Testis (tissue), 2 donors: ENCODE measurements at regions not wholly inside any gene's neighbourhood (a gene's known extent, or its start where the extent isn't known, plus 50 kb on each side); places are given as distances from the start of the nearest gene placed in this dataset.

Experiments used
- DNase-seq: peaks from one replicate; pipeline ENCODE4 v3.0.0-alpha.2; 2019
- H3K27ac ChIP-seq, 2 donors: fragments of 200-600 bp; sonication (generic); one replicate each; pipeline ENCODE4 v1.5.1; 2019
- H3K27me3 ChIP-seq: fragments of 200-600 bp; sonication (generic); one replicate; pipeline ENCODE4 v1.5.1; 2019
- H3K36me3 ChIP-seq: fragments of 200-600 bp; sonication (generic); one replicate; pipeline ENCODE4 v1.5.1; 2017; ENCODE audit warnings: low read depth; ENCODE audit errors: missing control alignments
- H3K4me1 ChIP-seq: fragments of 200-600 bp; sonication (generic); one replicate; pipeline ENCODE4 v1.5.1; 2019
- H3K4me3 ChIP-seq, 2 donors: fragments of 200-600 bp; sonication (generic); one replicate each; pipeline ENCODE4 v1.5.1; 2017 to 2019
- H3K9me3 ChIP-seq: fragments of 200-600 bp; sonication (generic); one replicate; pipeline ENCODE4 v1.5.1; 2017
- POLR2A ChIP-seq: fragments of 450-650 bp; IDR thresholded peaks from one replicate; pipeline ENCODE4 v1.6.1; 2017; ENCODE audit warnings: antibody characterized with exemption, mild to moderate bottlenecking, moderate library complexity
- WGBS, 2 donors: methylation state at CpG; one replicate each; pipeline ENCODE4 v1.1.5; 2018; 5-methylcytosine and 5-hydroxymethylcytosine counted together
- intact Hi-C: fragments of 100-400 bp; cut with DNase I; formaldehyde crosslinking; loops from one replicate; pipeline ENCODE4 v1.15.1; 2023; ENCODE audit warnings: low total_unique reads
- TF ChIP-seq, protein P1 (sequence below), 3 experiments: fragments of 450-650 bp in 2 of 3; fragments of 200-600 bp in 1 of 3; sonication (generic) in 1 of 3; IDR thresholded peaks; one replicate each; pipeline ENCODE4 v1.5.1; 2016 to 2019; ENCODE audit warnings: antibody characterized with exemption in 3 of 3, mild to moderate bottlenecking in 2 of 3, moderate library complexity in 1 of 3

GRCh38 chr11:30758946-30759504 is 172.9 kb upstream of the MPPED2 start:
- Histone ChIP-seq H3K4me3 (no peak overlapping the region), H3K27ac (no peak overlapping the region), H3K36me3 (no peaks in the 10 kb centered on the region), H3K4me1 (no peaks in the 10 kb centered on the region), H3K27me3 (no peaks in the 10 kb centered on the region), H3K9me3 (no peaks in the 10 kb centered on the region)
- intact Hi-C loops = no loop called here
- TF ChIP-seq, protein P1, sequence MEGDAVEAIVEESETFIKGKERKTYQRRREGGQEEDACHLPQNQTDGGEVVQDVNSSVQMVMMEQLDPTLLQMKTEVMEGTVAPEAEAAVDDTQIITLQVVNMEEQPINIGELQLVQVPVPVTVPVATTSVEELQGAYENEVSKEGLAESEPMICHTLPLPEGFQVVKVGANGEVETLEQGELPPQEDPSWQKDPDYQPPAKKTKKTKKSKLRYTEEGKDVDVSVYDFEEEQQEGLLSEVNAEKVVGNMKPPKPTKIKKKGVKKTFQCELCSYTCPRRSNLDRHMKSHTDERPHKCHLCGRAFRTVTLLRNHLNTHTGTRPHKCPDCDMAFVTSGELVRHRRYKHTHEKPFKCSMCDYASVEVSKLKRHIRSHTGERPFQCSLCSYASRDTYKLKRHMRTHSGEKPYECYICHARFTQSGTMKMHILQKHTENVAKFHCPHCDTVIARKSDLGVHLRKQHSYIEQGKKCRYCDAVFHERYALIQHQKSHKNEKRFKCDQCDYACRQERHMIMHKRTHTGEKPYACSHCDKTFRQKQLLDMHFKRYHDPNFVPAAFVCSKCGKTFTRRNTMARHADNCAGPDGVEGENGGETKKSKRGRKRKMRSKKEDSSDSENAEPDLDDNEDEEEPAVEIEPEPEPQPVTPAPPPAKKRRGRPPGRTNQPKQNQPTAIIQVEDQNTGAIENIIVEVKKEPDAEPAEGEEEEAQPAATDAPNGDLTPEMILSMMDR (IDR thresholded peaks at IDR 0.05) = no peak
- no peak for TF ChIP-seq POLR2A
- whole genome bisulfite sequencing, 2 donors = 57 to 70% methylated on average over 11 of the region's 11 CpGs
- no peak for DNase-seq

DNA sequence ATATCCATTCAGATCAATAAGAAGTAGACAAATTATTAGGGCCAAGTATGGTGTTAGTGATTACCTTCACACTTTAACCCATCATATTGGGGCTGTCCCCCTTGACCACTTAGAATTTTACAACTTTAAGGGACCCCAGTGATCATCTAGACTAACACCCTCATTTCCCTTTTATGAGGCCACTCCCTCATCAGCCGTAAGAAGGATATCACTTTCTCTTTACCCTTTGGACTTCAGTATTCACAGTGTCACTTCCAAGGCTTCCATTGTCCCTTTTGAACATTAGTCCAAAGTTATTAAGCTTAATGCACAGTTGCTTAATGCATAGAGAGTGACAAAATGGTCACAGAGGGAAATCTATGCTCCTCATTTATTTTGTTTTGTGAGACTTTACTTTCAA is 172.4 kb upstream of the MPPED2 start:
- TF ChIP-seq, protein P1 (IDR thresholded peaks at IDR 0.05) = no peak
- no peak for TF ChIP-seq POLR2A
- WGBS, 2 donors = 68 to 80% methylated on average over 1 of the region's 1 CpG
- H3K27me3 ChIP-seq = no peaks in the 10 kb centered on the region
- H3K4me1 ChIP-seq = no peaks in the 10 kb centered on the region
- intact Hi-C loops = no loop called here
- DNase-seq = no peak
- H3K27ac ChIP-seq = no peak overlapping the region
- no peak overlapping the region for H3K4me3 ChIP-seq
- no peaks in the 10 kb centered on the region for H3K9me3 ChIP-seq
- H3K36me3 ChIP-seq = no peaks in the 10 kb centered on the region

DNA sequence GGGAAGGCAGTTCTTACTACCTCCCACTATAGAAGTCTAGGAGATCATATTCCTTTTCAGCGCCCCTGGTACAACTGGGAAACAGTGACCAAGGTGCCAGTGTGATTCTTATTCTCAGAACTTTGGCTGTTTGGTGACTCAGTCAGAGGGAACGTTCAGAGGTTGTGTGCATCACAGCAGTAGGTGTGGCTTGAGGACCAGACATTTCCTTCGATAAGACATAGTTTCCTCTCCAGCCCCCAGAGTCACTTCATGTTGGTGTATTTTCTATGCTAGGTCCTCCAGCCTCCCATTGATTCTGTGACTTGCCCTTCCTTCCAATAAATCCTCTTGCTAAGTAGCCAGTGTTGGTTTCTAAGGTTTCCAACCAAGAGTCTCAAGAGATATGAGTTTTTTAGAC is 171.9 kb upstream of the MPPED2 start:
- no peak for TF ChIP-seq POLR2A
- TF ChIP-seq, protein P1 (IDR thresholded peaks at IDR 0.05) = no peak
- H3K4me1 ChIP-seq = no peaks in the 10 kb centered on the region
- no peak overlapping the region for H3K4me3 ChIP-seq
- DNase-seq = no peak
- no peak overlapping the region for H3K27ac ChIP-seq
- H3K27me3 ChIP-seq = no peaks in the 10 kb centered on the region
- no peaks in the 10 kb centered on the region for H3K9me3 ChIP-seq
- intact Hi-C loops = no loop called here
- H3K36me3 ChIP-seq = no peaks in the 10 kb centered on the region
- WGBS, 2 donors = 76% methylated on average over 3 of the region's 3 CpGs

- WGBS, 2 donors = 44 to 56% methylated on average over 2 of the region's 2 CpGs
- Histone ChIP-seq H3K4me3 (no peak overlapping the region), H3K4me1 (no peaks in the 10 kb centered on the region), H3K27ac (no peak overlapping the region), H3K9me3 (no peaks in the 10 kb centered on the region), H3K27me3 (no peaks in the 10 kb centered on the region), H3K36me3 (no peaks in the 10 kb centered on the region)
- DNase-seq = no peak
- no peak for TF ChIP-seq POLR2A
- TF ChIP-seq, protein P1 (IDR thresholded peaks at IDR 0.05) = no peak
- intact Hi-C loops = no loop called here
Observed at GRCh38 chr11:30753994-30754393, 167.8 kb upstream of the MPPED2 start.

- Histone ChIP-seq H3K27ac (no peak overlapping the region), H3K36me3 (no peaks in the 10 kb centered on the region), H3K4me3 (no peak overlapping the region), H3K27me3 (no peaks in the 10 kb centered on the region), H3K4me1 (no peaks in the 10 kb centered on the region), H3K9me3 (no peaks in the 10 kb centered on the region)
- intact Hi-C loops = no loop called here
- TF ChIP-seq, protein P1 (IDR thresholded peaks at IDR 0.05) = no peak
- TF ChIP-seq POLR2A = no peak
- WGBS, 2 donors = 80 to 83% methylated on average over 5 of the region's 5 CpGs
- no peak for DNase-seq
Observed at GRCh38 chr11:30753504-30753903, 167.4 kb upstream of the MPPED2 start.
